GM08714 (cell line): ENCODE measurements at regions not wholly inside any gene's neighbourhood (a gene's known extent, or its start where the extent isn't known, plus 50 kb on each side); places are given as distances from the start of the nearest gene placed in this dataset.
"Not testable (repeated sequence)": the region's sequence is repeated elsewhere in the genome, so short reads cannot be mapped to it uniquely, and the experiment has no call there.

Experiments used
- H3K4me3 ChIP-seq: fragments of 200-500 bp; sonication (Bioruptor generic); 2 replicates; pipeline ENCODE4 v1.5.1; 2014; ENCODE audit warnings: mild to moderate bottlenecking, low read length, inconsistent platforms
- ZNF274 ChIP-seq: IDR thresholded peaks from 2 replicates; pipeline ENCODE4 v1.6.1; 2012; ENCODE audit warnings: mild to moderate bottlenecking, low read depth, low read length

- no peak for TF ChIP-seq ZNF274
- H3K4me3 ChIP-seq: no peak overlapping the region
These were observed 241.6 kb upstream of the DUSP10 start for GRCh38 chr1:221983444-221983843.

- H3K4me3 ChIP-seq: no peak overlapping the region
- TF ChIP-seq ZNF274: no peak
These were observed 239.6 kb upstream of the DUSP10 start for GRCh38 chr1:221981461-221981860.

GRCh38 chr1:221979444-221980032 is 237.6 kb upstream of the DUSP10 start:
- H3K4me3 ChIP-seq: no peak overlapping the region
- no peak for TF ChIP-seq ZNF274

- H3K4me3 ChIP-seq: not testable (repeated sequence)
These were observed 236.9 kb upstream of the DUSP10 start for GRCh38 chr1:221978631-221979334.

- not testable (repeated sequence) for H3K4me3 ChIP-seq
These were observed 231.9 kb upstream of the DUSP10 start for GRCh38 chr1:221973787-221974186.

GRCh38 chr1:221972276-221973235 is 230.7 kb upstream of the DUSP10 start:
- H3K4me3 ChIP-seq: no peak overlapping the region
- no peak for TF ChIP-seq ZNF274

- H3K4me3 ChIP-seq: not testable (repeated sequence)
These were observed 229.1 kb upstream of the DUSP10 start for GRCh38 chr1:221971035-221971434.

GRCh38 chr1:221969298-221969858 is 227.5 kb upstream of the DUSP10 start:
- H3K4me3 ChIP-seq: not testable (repeated sequence)

GRCh38 chr1:221967538-221967937 is 225.6 kb upstream of the DUSP10 start:
- not testable (repeated sequence) for H3K4me3 ChIP-seq

- not testable (repeated sequence) for H3K4me3 ChIP-seq
These were observed 225.0 kb upstream of the DUSP10 start for GRCh38 chr1:221966888-221967287.

- not testable (repeated sequence) for H3K4me3 ChIP-seq
These were observed 224.0 kb upstream of the DUSP10 start for GRCh38 chr1:221965891-221966290.

GRCh38 chr1:221965252-221965651 is 223.4 kb upstream of the DUSP10 start:
- TF ChIP-seq ZNF274: no peak
- no peak overlapping the region for H3K4me3 ChIP-seq

- no peak for TF ChIP-seq ZNF274
- H3K4me3 ChIP-seq: no peak overlapping the region
These were observed 221.9 kb upstream of the DUSP10 start for GRCh38 chr1:221963742-221964141.

GRCh38 chr1:221962385-221962784 is 220.5 kb upstream of the DUSP10 start:
- no peak for TF ChIP-seq ZNF274
- no peak overlapping the region for H3K4me3 ChIP-seq
